DMS 273 treated with DMSO at 0.1 percent for 48 hours (cell line): ENCODE measurements at regions not wholly inside any gene's neighbourhood (a gene's known extent, or its start where the extent isn't known, plus 50 kb on each side); places are given as distances from the start of the nearest gene placed in this dataset.
"Not testable (repeated sequence)": the region's sequence is repeated elsewhere in the genome, so short reads cannot be mapped to it uniquely, and the experiment has no call there.

Experiments
- DNase-seq: peaks from one replicate; lab custom pipeline; 2025; lab: John Stamatoyannopoulos, UW

DNA sequence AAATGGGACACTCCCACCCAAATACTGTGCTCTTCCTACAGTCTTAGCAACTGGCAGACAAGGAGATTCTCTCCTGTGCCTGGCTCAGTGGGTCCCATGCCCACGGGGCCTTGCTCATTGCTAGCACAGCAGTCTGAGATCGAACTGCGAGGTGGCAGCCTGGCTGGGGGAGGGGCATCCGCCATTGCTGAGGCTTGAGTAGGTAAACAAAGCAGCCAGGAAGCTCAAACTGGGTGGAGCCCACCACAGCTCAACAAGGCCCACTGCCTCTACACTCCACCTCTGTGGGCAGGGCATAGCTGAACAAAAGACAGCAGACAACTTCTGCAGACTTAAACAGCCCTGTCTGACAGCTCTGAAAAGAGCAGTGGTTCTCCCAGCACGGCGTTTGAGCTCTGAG, 174.8 kb downstream of the COL12A1 start:
- DNase-seq = not testable (repeated sequence)

DNA sequence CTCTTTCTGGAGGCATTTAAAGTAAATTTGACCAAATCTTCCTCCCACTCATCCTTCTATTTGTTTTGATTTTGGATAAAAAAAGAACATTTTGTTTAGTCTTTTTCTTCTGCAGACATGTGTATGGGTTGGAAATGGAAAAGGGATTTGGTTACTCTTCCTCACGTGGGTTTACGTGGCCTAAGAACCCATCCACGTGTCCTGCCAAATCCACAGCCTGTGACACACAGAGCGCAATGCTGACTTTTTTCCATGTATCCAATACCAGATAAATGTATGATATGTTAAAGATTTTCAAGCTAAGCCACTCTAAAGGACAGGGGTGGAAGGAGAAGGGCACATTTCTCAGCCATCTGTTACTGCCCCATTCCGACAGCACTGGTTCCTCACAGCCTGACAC, 176.5 kb downstream of the COL12A1 start:
- no peak for DNase-seq

DNA sequence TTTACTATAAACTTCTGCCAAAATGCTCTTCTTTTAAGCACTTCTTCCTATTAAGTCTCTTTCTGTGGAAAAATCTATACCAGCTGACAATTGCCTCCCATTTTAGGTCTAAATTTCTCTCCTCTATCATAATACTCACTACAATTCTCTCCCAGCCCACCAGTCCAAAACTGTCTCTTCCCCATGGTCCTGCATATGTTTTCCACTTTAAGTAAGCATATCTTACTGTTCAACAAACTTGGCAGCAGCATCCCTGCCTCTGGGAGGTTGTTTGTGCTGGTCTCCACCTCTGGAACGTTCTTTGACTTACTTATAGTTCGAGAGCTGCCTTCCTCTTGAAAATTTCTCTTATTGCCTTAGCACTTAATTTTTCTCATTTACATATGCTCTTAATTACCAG, 180.5 kb downstream of the COL12A1 start:
- DNase-seq = no peak

DNA sequence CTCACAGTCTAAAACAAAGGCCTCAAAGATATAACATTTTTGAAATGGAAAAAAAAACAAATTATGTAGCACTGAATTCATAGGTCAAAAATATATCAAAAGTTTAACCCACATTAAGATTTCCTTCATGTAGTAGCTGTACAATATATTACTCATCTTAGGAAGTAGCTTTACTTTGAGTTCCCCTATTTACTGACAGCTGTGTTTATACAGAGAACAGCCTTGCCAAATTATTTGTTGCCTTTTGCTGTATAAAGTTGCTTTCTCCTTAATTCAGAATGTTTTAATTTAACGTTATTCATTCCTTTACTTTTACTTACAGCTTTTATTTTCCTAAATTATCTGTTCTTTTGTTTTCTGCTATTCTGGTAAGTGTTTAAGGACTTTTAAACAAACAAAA, 181.0 kb downstream of the COL12A1 start:
- DNase-seq = no peak

DNA sequence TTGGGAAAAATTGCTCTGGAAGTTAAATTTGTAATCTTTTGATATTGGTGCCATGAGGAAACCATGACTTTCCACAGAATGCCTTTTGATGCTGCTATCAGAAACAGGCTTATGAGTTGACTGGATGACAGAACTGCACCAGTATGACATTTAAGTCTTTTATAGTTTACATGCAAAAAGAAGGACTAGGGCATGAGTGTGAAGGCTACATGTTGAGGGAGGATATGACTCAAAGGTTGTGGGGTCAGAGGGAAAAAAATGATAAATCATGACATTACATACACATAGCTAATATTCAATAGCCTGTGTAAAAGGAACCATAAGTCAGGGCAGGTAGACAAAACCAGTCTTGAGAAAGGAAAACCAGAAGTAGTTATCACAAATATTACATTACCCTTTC, 182.2 kb downstream of the COL12A1 start:
- DNase-seq = no peak

DNA sequence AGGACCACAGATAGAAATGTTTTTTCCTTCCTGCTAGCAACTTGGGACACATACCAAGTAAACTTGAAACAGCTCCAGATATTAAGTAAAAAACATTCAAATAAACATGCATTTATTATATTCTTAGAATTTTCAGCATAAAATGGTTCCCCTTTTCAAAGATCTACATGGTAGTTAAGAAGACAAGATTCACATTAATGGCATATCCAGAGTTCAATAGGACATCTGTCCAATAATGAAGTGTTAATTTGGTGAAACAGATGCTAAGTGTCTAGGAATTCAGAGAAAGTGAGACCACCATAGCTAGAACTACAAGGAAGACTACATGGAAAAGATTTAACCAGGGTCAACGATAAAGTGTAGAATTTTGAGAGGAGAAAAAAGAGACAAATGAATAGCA, 184.9 kb downstream of the COL12A1 start:
- no peak for DNase-seq

DNA sequence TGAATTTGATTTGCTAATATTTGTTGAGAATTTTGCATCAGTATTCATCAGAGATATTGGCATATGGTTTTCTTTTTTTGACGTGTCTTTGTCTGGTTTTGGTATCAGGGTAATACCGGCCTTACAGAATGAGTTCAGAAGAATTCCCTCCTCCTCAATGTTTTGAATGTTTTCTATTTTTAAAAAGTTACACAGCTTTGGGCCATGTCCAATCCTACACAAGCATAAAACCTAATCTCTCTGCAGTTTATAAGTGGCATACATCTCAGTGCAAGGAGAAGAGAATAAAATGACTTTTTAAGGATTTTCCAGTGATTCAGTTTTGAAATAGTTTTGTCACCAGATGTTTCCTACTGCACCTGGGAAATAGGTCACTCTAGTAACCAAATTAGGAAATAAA, 185.5 kb downstream of the COL12A1 start:
- DNase-seq = no peak

DNA sequence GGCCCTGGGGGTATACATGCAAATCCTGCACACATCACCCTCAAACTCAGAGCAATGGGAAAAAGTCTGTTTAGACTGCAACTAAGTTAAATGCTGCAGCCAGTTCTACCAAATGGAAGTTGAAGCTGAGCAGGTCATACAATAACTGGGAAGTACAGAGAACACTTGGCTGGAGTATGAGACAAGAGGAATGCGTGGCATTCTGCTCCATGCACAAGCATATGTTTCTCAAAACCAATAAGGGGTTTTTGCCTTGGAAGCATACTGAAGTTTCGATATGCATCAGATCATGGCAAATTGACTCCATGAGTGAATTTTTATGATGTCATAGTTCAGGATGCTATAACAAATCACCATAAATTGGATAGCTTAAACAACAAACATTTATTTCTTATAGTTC, 193.8 kb downstream of the COL12A1 start:
- no peak for DNase-seq

DNA sequence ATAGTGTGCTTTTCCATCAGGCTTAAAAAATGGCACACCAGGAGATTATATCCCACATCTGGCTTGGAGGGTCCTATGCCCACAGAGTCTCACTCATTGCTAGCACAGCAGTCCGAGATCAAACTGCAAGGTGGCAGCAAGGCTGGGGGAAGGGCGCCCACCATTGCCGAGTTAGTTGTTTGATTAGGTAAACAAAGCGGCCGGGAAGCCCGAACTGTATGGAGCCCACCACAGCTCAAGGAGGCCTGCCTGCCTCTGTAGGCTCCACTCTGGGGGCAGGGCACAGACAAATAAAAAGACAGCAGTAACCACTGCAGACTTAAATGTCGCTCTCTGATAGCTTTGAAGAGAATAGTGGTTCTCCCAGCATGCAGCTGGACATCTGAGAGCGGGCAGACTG, 201.9 kb downstream of the COL12A1 start:
- not testable (repeated sequence) for DNase-seq

DNA sequence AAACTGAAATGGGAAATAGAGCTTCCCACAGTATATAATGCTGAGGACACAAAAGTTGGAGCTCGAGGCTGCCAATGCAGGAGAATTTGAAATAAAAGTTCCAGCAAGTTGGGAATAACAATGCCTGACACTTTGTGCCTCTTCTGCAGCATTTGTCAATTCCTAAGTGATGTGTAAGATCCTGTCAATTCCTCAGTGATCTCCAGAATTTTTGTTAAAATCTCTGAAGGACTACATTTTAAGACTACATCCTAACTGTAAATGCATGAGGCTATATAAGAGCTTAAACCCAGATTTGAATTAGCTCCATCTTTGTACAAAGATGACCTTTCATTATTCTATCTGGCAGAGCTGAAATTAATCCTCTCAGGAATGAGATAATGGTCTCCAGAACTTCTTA, 208.2 kb downstream of the COL12A1 start:
- DNase-seq = no peak

DNA sequence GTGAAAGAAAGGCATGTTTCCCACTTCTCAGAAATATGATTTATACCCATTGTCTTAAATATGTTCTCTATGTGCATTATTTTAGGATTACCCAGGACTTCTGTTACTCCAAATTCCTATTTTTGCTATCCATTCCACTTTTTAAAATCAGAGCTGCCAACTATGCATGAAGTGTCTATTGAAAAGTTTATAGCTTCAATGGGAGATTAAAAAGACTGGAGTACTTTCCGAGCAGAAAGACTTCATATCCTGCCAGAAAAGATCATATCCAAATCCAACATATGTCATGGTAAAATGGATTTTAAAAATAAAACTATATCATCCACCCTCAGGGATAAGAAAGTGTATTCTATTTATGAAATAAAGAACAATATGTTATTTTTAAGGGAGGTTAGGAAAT, 212.7 kb downstream of the COL12A1 start:
- no peak for DNase-seq

DNA sequence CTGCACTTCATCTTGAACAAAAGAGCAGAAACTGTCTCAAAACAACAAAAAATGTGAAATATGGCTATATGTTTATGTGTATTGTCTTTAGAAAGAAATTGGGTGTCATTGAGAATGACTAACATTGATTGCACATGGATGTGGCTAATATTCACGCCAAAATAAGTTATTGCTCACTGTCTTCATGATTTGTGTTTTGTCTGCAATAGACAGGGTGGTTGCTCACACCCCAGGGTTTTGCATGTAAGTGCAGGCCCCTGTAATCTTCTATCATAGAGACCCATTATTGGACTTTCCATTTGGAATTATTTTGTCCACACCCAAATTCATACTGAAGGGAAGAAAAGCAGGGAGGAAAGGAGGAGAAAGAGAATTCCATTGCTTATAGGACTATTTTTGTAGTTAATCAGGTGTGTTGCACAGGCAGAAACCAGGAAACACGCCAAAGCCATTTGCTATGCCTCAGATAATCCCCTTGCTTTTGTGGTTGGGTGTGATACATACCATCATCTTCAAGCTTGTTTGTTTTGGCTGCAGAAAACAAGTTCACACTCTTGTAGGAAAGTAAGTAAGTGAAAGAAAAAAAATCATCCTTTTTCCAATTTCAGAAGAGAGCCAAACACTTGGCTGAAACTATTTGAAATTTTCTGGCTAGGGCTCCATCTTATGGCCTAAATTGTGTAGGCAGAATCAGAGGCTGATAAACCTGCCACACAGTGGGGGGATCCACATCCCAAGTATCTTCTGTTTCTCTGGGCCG, 214.1 kb downstream of the COL12A1 start:
- DNase-seq = no peak

DNA sequence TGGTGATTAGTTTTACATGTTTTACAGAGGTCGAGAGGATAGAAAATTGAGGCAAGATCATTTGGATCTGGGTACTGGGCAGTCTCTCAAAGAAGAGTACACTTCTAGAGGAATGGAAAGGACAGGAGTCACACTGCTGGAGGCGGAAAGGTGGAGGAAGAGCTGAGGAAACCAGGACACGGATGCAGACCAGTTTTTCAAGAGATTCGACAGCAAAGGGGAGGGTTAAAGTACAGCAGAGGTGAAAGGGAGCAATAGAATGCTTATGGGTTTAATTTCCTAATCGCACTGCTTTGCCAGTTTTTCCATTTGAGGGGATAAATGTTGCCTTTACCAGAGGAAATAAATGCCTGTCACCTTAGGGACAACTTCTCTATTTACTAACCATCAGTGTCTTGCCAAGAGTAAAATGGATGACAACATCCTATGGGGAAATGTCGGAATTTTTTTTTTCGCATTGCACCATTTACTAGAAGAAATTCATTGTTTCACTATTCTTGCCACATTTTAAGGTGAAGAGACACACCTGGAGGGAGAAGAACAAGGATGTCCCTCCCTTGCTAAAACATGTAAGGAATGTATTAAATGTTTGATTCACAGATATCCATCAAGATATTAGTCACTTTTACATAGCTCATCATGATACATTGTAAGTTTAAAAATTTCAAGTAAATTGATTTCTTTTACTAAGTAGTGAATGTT, 226.6 kb downstream of the COL12A1 start:
- DNase-seq = no peak

DNA sequence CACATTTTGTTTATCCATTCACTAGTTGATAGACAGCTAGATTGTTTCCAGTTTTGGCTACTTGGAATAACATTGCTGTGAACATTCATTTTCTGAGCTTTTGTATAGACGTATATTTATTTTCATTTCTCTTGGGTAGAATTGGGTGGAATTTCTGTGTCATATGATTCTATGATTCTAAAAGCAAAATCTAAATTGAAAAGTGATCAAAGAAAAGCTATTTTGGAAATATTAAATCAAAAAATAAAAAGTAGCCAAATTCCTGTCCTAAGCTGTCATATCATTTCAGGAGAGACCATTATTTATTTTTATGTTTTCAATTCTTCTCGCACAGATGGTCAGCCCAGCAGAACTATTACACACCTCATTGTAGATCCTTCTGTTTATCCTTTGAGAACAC, 229.2 kb downstream of the COL12A1 start:
- no peak for DNase-seq

DNA sequence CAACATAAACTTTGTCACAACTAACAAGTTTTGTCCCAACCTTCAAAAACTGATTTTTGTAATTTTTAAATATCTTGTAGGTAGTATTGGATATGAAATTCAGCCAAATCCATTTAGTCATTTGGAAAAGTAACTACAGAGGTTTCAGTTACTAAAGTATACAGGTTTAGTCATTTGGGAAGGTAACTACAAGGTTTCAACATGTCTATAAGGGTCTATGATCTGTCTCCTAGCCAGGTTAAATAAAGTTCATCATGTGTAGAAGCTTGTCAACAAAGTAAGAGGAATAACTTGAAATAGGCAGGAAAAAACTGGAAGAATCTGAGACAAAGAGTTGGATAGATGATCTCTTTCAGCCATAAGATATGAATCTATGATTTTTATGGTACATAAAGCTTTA, 229.8 kb downstream of the COL12A1 start:
- no peak for DNase-seq

DNA sequence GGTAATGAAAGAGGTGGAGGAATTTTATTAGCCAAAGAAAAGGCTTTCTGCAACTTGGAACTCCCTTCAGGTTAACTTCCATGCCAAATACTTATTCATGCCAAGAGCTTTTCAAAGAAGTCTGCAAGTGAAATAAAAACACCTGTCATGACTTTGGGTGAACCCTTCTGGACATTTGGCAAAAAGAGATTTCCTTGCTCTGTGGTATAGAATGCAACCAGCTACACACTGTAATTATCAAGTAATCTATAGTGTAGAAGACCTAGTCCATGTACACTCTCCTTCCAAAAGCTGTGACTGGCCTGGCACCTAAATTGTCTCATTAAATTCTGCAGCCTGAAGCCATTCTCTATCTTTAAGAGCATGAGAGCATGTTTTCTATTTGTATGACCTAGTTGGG, 232.3 kb downstream of the COL12A1 start:
- DNase-seq = no peak

DNA sequence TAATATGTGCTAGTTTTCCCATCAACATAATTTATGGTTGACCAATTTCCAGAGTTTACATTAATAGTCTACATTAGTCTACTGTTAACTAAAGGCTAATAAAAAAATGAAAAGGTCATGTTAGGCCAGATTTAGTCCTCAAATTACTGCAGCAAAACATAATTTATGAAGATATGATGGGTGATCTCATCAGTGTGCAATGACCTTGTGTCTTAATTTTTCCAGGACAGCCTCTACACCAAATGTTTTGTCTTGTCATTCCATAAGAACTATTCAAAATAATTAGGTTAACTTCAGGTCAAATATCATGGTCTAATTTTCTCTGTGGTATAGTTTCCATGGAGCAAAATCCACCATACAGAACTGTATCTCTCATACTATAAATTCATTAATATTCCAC, 234.2 kb downstream of the COL12A1 start:
- no peak for DNase-seq

DNA sequence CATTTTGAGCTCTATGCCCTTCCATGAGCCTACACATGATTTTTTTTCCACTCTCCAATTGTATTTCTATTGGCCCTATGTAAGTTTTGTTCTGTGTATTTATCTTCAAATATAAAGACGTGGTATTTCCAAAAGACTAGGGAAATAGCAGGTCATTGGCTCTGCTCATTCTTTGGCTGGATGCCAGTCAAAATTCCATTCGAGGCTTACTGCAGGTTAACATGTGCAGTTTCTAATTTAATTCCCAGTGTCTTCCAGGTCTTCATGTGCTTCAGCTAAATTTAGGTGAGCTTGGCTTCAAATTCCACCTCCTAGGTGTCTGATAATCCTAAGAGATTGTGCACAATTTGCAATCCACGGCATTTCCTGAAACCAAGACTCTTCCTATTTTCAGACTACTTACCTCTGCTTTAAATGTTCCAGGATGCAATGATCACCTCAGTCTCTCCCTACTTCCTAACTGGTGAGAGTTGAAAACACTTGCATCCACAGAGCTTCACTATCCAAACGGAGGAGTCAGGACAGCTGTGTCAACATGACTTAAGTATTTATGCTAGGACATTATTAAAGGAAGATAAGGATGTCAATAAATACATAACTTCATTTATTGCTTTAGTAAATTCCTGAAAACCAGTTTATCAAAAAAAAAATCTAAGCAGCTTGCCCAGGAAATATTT, 236.1 kb downstream of the COL12A1 start:
- no peak for DNase-seq

DNA sequence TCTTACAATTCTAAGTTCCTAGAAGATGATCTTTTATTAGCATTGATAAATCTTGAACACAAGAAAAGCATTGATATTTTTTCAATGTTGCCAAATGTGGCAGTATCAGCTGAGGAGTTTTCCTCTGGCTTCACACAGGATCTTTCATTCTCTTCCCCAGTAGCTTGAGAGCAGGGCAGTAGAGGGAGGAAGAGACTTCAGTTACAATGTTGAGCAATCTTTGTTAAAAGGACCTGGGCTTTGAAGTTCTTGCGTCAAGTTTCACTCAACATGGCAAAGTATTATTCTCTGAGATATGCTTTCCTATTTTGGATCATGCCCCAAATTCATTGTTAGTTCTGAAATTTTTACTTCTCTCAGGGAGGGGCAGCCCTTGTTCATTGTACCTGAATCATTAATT, 238.0 kb downstream of the COL12A1 start:
- DNase-seq = no peak

DNA sequence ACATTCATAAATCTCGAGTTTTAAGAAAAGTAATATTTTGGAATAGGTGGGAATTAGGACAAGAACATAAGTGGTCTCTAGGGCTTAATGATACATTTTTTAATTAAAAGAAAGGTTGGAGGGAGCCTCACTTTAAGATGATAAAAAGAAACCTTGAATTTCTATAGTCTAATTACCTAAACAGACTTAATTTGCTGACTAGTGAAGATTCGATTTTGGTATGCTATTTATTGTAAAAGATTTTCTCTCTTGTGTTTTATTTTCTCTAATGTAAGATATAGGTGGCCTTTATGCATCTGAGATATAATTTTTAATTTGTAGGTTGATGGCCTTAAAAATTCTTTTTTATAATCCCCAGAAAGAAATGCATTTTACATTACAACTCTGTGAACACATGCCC, 239.1 kb downstream of the COL12A1 start:
- DNase-seq = no peak

DNA sequence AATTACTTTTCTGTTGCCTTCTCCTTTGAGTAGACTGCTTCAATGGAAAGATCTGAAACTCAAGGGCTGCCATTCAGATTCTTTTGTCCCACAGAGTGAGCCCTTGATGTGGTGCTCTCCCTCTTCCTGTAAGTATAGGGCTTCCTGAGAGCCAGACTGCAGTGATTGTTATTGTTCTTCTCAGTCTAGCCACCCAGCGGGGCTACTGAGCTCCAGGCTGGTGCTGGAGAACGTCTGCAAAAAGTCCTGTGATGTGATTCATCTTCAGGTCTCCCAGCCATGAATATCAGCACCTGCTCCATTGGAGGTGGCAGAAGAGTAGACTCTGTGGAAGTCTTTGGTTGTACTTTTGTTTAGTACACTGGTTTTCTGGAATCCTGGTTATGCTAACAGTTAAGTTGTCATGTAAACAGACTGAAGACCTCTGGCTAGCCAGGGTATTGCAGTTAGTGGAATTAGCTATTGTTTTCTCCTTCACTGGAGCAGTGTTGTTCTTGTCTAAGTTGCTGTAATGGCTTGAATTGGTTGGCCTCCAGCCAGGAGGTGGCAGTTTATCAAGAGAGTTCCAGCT, 240.9 kb downstream of the COL12A1 start:
- no peak for DNase-seq

DNA sequence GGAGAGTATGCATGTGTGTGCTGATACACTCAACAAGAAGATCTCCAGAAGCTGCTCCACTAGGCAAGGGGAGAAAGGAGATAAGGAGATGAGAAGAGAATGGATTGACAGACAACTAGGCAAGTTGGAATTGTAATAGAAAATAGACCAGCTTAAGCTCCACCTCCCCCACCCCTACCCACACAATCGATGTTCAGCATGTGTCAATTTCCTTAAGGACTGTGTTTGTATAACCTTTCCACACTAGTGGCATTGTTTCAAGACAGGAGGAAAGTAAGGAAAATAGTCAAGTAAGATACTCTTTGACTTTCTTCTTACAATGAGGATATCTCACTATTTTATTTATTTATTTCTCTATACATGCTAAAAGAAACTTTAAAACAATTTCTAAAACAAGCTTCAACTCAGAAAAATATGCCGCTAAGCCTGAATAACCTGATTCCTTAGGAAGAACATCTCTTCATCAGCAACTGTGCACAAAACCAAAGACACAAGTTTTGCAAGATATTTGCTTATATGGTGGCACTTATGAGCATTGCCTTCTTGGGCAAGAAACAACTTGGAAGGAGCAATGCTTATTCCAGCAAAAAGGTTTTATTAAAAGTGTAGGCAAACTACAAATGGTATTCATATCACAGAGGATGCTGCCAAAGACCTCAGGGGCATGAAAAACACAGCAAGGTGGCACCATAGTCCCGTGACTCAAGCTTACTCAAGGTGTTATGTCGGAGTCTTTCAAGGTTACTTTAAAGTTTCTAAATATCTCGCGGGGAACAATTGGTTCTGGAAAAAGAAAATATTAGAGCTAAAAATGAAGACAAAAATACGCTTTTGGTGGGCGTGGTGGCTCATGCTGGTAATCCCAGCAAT, 249.1 kb downstream of the COL12A1 start:
- no peak for DNase-seq
